ENCODE measurements at regions not wholly inside any gene's neighbourhood (a gene's known extent, or its start where the extent isn't known, plus 50 kb on each side); places are given as distances from the start of the nearest gene placed in this dataset.

DNA sequence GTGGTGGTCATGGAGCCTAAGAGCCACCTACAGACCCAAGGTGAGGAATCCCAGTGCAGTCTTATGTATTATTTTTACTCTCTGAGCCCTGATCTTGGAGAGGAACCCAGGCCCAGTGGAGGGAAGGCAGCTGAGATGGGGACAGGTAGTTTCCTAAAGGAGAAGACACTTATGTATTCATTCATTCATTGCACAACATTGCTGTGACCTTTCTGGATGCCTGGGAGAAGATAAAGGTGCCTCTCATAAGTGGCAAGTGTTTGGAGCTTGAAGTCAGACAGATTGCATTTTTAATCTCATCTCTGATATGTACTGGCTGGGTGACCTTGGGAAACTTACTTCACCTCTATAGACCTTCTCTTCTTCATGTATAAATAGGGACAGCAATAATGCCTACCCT, 111.1 kb downstream of the CEBPB start:
- TF ChIP-seq SUZ12 (IDR thresholded peaks at IDR 0.05; ENCODE audit: extremely low read depth, insufficient read depth, insufficient read length): no peak
- TF ChIP-seq YY1 (IDR thresholded peaks at IDR 0.05; ENCODE audit: insufficient read depth, insufficient read length): no peak
- TF ChIP-seq ZNF274 (IDR thresholded peaks at IDR 0.05; ENCODE audit: low read depth, low read length): no peak
- Histone ChIP-seq H3K9ac (ENCODE audit: insufficient read length, low read depth) (no peak overlapping the region), H3K4me1 (ENCODE audit: insufficient read depth, insufficient read length) (peaks cover 12% of the 10 kb centered on the region), H3K36me3 (ENCODE audit: insufficient read depth, insufficient read length, low read length) (no peaks in the 10 kb centered on the region), H3K4me3 (ENCODE audit: insufficient read length, low read depth) (no peak overlapping the region), H3K27me3 (ENCODE audit: insufficient read depth, insufficient read length) (no peaks in the 10 kb centered on the region), H3K9me3 (ENCODE audit: insufficient read depth, low read length) (no peaks in the 10 kb centered on the region)
- no peak for DNase-seq (ENCODE audit: low read depth, low spot score)

- no peaks in the 10 kb centered on the region for H3K27me3 ChIP-seq (ENCODE audit: insufficient read depth, insufficient read length)
- H3K4me1 ChIP-seq (ENCODE audit: insufficient read depth, insufficient read length): peaks cover 12% of the 10 kb centered on the region
- DNase-seq (ENCODE audit: low read depth, low spot score): no peak
- TF ChIP-seq YY1 (IDR thresholded peaks at IDR 0.05; ENCODE audit: insufficient read depth, insufficient read length) (no peak), SUZ12 (IDR thresholded peaks at IDR 0.05; ENCODE audit: extremely low read depth, insufficient read depth, insufficient read length) (no peak), ZNF274 (IDR thresholded peaks at IDR 0.05; ENCODE audit: low read depth, low read length) (no peak)
- no peak overlapping the region for H3K9ac ChIP-seq (ENCODE audit: insufficient read length, low read depth)
- H3K9me3 ChIP-seq (ENCODE audit: insufficient read depth, low read length): no peaks in the 10 kb centered on the region
- no peaks in the 10 kb centered on the region for H3K36me3 ChIP-seq (ENCODE audit: insufficient read depth, insufficient read length, low read length)
- H3K4me3 ChIP-seq (ENCODE audit: insufficient read length, low read depth): no peak overlapping the region
Measured at GRCh38 chr20:50302341-50303057, 111.9 kb downstream of the CEBPB start.

DNA sequence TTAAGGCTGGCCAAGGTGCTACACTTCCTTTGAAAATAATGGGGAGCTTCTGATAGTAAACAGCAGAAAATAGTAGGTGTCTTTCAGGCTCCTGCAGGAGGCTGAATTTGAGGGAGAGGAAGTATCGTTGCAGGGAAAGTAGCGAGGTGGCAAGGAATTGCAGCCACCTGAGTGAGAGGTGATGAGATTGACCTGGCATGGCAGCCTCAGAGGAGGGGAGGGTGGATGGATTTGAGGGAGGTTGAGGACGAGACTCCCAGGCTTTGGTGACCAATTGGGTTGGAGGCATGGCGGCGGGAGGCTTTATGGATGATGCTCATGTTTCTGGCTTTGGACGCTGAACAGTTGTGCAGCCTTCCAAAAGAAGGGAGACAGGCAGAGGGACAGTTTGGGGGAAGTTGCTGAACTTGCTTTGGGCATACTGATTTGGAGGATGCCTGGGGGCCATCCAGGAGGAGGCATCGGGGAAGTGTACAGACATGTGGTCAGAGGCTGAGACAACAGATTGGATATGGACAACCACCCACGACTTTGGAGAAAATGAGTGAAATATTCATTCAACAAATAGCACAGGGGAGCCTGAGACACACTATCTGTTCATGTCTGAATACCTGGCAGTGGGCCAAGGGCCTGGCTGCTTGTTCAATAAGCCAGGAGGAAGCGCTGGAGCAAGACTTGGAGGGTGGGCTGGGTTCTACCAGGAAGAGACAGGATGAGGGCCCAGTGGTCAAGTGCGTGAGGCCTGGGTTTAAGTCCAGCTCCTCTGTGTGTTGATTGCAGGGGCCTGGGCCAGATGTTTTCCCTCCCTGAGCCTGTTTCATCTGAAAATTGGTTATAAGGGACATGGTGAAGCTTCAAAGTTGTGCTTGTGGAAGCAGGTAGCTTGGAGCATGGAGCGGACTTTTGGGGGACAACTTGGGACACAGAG, 113.2 kb downstream of the CEBPB start:
- no peak for DNase-seq (ENCODE audit: low read depth, low spot score)
- Histone ChIP-seq H3K36me3 (ENCODE audit: insufficient read depth, insufficient read length, low read length) (no peaks in the 10 kb centered on the region), H3K9ac (ENCODE audit: insufficient read length, low read depth) (no peak overlapping the region), H3K9me3 (ENCODE audit: insufficient read depth, low read length) (no peaks in the 10 kb centered on the region), H3K4me3 (ENCODE audit: insufficient read length, low read depth) (no peak overlapping the region), H3K27me3 (ENCODE audit: insufficient read depth, insufficient read length) (no peaks in the 10 kb centered on the region), H3K4me1 (ENCODE audit: insufficient read depth, insufficient read length) (peaks cover 16% of the 10 kb centered on the region)
- TF ChIP-seq SUZ12 (IDR thresholded peaks at IDR 0.05; ENCODE audit: extremely low read depth, insufficient read depth, insufficient read length) (no peak), ZNF274 (IDR thresholded peaks at IDR 0.05; ENCODE audit: low read depth, low read length) (no peak)

- Histone ChIP-seq H3K9ac (ENCODE audit: insufficient read length, low read depth) (no peak overlapping the region), H3K27me3 (ENCODE audit: insufficient read depth, insufficient read length) (no peaks in the 10 kb centered on the region), H3K9me3 (ENCODE audit: insufficient read depth, low read length) (no peaks in the 10 kb centered on the region), H3K36me3 (ENCODE audit: insufficient read depth, insufficient read length, low read length) (no peaks in the 10 kb centered on the region), H3K4me1 (ENCODE audit: insufficient read depth, insufficient read length) (peaks cover 16% of the 10 kb centered on the region), H3K4me3 (ENCODE audit: insufficient read length, low read depth) (no peak overlapping the region)
- TF ChIP-seq SUZ12 (IDR thresholded peaks at IDR 0.05; ENCODE audit: extremely low read depth, insufficient read depth, insufficient read length): no peak
- TF ChIP-seq YY1 (IDR thresholded peaks at IDR 0.05; ENCODE audit: insufficient read depth, insufficient read length): no peak
- TF ChIP-seq ZNF274 (IDR thresholded peaks at IDR 0.05; ENCODE audit: low read depth, low read length): no peak
- no peak for DNase-seq (ENCODE audit: low read depth, low spot score)
Measured at GRCh38 chr20:50304501-50304856, 113.8 kb downstream of the CEBPB start.

DNA sequence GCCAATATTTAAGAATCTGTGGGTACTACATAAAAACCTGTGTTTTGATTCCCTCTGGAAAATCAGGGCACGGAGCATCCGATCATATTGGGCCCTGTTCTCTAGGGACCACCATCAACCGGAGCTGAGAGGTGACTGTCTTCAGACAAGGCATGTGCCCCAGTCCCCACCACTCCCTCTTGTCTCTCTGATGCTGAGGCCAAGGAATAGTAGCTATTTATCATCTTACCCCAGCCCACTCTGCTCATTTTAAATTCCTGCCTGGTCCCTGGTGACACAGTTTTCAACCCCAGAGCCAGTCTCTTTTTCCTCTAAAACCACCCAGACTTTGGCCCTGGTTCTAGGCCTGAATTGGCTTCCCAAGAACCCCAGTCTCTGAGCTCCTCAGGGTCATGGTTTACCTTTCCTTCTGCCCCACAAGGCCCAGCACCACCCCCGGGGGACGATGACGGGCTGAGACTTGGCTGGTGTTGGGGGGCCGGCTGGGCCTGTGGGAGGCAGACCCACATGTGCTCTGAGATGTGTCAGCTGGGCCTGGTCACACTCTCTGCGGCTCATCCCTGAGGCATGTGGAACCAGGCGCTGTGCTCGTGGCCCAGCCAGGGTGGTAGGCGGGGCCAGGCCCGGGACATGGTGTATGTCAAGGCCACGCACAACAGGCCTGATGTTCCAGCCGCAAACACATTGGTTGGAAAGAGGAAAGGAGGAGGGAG, 114.4 kb downstream of the CEBPB start:
- Histone ChIP-seq H3K4me1 (ENCODE audit: insufficient read depth, insufficient read length) (peaks cover 16% of the 10 kb centered on the region), H3K36me3 (ENCODE audit: insufficient read depth, insufficient read length, low read length) (no peaks in the 10 kb centered on the region), H3K27me3 (ENCODE audit: insufficient read depth, insufficient read length) (no peaks in the 10 kb centered on the region), H3K4me3 (ENCODE audit: insufficient read length, low read depth) (no peak overlapping the region), H3K9me3 (ENCODE audit: insufficient read depth, low read length) (no peaks in the 10 kb centered on the region), H3K9ac (ENCODE audit: insufficient read length, low read depth) (no peak overlapping the region)
- no peak for DNase-seq (ENCODE audit: low read depth, low spot score)
- no peak for TF ChIP-seq ZNF274 (IDR thresholded peaks at IDR 0.05; ENCODE audit: low read depth, low read length)
- no peak for TF ChIP-seq SUZ12 (IDR thresholded peaks at IDR 0.05; ENCODE audit: extremely low read depth, insufficient read depth, insufficient read length)
- TF ChIP-seq YY1 (IDR thresholded peaks at IDR 0.05; ENCODE audit: insufficient read depth, insufficient read length): no peak

DNA sequence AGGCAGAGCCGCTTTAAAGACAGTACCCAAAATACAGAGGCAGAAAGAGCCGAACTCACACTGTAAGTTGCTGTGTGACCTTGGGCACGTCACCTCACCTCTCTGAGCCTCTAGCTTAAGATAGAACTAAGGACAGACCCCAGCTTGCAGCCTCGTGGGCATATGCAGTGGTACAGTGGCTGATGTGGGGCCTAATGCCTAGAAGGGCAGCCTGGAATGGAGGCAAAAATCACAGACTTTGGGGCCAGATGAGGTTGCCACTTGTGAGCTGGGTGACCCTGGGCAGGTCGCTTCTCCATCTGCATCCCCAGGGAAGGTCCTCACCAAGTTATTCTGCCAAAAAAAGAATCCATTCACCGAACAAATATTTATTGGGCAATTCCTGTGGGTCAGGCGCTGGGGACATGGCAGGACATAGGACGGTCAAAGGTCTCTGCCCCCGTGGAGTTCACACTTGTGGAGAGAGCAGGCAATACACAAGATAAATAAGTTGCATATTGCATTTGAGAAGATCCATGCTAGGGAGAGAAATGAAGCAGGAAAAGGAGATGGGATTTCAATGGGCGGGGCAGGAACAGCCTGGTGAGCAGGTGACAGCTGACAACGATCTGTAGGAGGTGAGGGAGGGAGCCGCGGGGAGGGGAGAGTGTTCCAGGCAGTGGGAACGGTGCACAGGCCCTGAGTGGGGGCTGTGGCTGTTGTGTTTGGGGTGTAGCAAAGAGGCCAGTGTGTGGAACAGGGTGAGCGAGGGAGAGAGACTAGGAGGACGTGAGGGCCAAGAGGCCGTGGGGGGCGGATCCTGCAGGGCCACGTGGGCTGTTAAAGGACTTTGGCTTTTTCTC, 115.2 kb downstream of the CEBPB start:
- H3K9me3 ChIP-seq (ENCODE audit: insufficient read depth, low read length): no peaks in the 10 kb centered on the region
- no peaks in the 10 kb centered on the region for H3K36me3 ChIP-seq (ENCODE audit: insufficient read depth, insufficient read length, low read length)
- H3K9ac ChIP-seq (ENCODE audit: insufficient read length, low read depth): no peak overlapping the region
- peaks cover 16% of the 10 kb centered on the region for H3K4me1 ChIP-seq (ENCODE audit: insufficient read depth, insufficient read length)
- no peak for DNase-seq (ENCODE audit: low read depth, low spot score)
- no peak overlapping the region for H3K4me3 ChIP-seq (ENCODE audit: insufficient read length, low read depth)
- TF ChIP-seq ZNF274 (IDR thresholded peaks at IDR 0.05; ENCODE audit: low read depth, low read length) (no peak), SUZ12 (IDR thresholded peaks at IDR 0.05; ENCODE audit: extremely low read depth, insufficient read depth, insufficient read length) (no peak), YY1 (IDR thresholded peaks at IDR 0.05; ENCODE audit: insufficient read depth, insufficient read length) (no peak)
- no peaks in the 10 kb centered on the region for H3K27me3 ChIP-seq (ENCODE audit: insufficient read depth, insufficient read length)

Data from NT2/D1 (cell line).